Liver (tissue), 3 donors: ENCODE measurements at regions not wholly inside any gene's neighbourhood (a gene's known extent, or its start where the extent isn't known, plus 50 kb on each side); places are given as distances from the start of the nearest gene placed in this dataset.
"Not testable (repeated sequence)": the region's sequence is repeated elsewhere in the genome, so short reads cannot be mapped to it uniquely, and the experiment has no call there.

Experiments used
- FOXA1 ChIP-seq: IDR thresholded peaks from 2 replicates; pipeline ENCODE4 v1.6.1; 2016; ENCODE audit warnings: antibody characterized with exemption
- RAD21 ChIP-seq, 2 donors: IDR thresholded peaks; 2 replicates each; pipeline ENCODE4 v1.6.1; 2016; ENCODE audit warnings: antibody characterized with exemption in 2 of 2, mild to moderate bottlenecking in 2 of 2
- RXRA ChIP-seq, 2 donors: IDR thresholded peaks; 2 replicates each; pipeline ENCODE4 v1.6.1; 2017 to 2018; ENCODE audit warnings: antibody characterized with exemption in 2 of 2, mild to moderate bottlenecking in 1 of 2
- SP1 ChIP-seq: IDR thresholded peaks from 2 replicates; pipeline ENCODE4 v1.6.1; 2018; ENCODE audit warnings: antibody characterized with exemption, mild to moderate bottlenecking
- TF ChIP-seq, protein P1 (sequence below): fragments of 150-350 bp; IDR thresholded peaks from 2 replicates; pipeline ENCODE4 v1.5.1; 2017; ENCODE audit warnings: improper control_type of control experiment, low read depth, low read length; ENCODE audit not compliant: missing input control
- donor health status: healthy.
- donor health status: healthy.

DNA sequence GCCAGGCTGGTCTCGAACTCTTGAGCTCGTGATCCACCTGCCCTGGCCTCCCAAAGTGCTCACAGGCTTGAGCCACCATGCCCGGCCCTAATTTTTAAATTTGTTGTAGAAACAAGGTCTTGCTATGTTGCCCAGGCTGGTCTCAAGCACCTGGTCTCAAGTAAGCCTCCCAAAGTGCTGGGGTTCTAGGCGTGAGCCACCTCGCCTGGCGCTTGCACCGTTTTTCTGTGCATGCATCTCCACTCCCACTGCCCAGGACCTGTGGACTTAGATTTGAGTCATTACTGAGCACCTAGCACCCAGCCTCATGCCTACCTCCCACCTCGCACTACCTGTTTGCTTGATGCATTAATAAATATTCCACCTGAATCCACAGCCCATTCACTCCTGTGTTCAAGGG is 1359.1 kb downstream of the CDH12 start:
- not testable (repeated sequence) for TF ChIP-seq RXRA (IDR thresholded peaks at IDR 0.05); RAD21 (IDR thresholded peaks at IDR 0.05); SP1; FOXA1
- TF ChIP-seq, protein P1, sequence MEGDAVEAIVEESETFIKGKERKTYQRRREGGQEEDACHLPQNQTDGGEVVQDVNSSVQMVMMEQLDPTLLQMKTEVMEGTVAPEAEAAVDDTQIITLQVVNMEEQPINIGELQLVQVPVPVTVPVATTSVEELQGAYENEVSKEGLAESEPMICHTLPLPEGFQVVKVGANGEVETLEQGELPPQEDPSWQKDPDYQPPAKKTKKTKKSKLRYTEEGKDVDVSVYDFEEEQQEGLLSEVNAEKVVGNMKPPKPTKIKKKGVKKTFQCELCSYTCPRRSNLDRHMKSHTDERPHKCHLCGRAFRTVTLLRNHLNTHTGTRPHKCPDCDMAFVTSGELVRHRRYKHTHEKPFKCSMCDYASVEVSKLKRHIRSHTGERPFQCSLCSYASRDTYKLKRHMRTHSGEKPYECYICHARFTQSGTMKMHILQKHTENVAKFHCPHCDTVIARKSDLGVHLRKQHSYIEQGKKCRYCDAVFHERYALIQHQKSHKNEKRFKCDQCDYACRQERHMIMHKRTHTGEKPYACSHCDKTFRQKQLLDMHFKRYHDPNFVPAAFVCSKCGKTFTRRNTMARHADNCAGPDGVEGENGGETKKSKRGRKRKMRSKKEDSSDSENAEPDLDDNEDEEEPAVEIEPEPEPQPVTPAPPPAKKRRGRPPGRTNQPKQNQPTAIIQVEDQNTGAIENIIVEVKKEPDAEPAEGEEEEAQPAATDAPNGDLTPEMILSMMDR = not testable (repeated sequence)
